PFSK-1 (cell line): ENCODE measurements at regions not wholly inside any gene's neighbourhood (a gene's known extent, or its start where the extent isn't known, plus 50 kb on each side); places are given as distances from the start of the nearest gene placed in this dataset.

Experiments used
- POLR2AphosphoS5 ChIP-seq: IDR thresholded peaks from 2 replicates; pipeline ENCODE4 v1.6.1; 2012; ENCODE audit warnings: low read depth, mild to moderate bottlenecking, control low read depth, low read length, moderate library complexity
- SIN3A ChIP-seq: IDR thresholded peaks from 2 replicates; pipeline ENCODE4 v1.6.1; 2012; ENCODE audit warnings: mild to moderate bottlenecking, low read length, moderate library complexity, borderline replicate concordance; ENCODE audit not compliant: insufficient read depth
- TAF1 ChIP-seq: IDR thresholded peaks from 2 replicates; pipeline ENCODE4 v1.6.1; 2012; ENCODE audit warnings: low read length, control low read depth, borderline replicate concordance; ENCODE audit not compliant: insufficient read depth
- TF ChIP-seq, protein P1 (sequence below), 2 experiments: IDR thresholded peaks; 2 replicates each; pipeline versions ENCODE4 v1.6.1 to v1.8.0; 2011 to 2012; ENCODE audit warnings: low read depth in 2 of 2, low read length in 2 of 2, control low read depth in 1 of 2, inconsistent platforms in 1 of 2, mild to moderate bottlenecking in 1 of 2, moderate library complexity in 1 of 2; ENCODE audit not compliant: insufficient read depth in 1 of 2

DNA sequence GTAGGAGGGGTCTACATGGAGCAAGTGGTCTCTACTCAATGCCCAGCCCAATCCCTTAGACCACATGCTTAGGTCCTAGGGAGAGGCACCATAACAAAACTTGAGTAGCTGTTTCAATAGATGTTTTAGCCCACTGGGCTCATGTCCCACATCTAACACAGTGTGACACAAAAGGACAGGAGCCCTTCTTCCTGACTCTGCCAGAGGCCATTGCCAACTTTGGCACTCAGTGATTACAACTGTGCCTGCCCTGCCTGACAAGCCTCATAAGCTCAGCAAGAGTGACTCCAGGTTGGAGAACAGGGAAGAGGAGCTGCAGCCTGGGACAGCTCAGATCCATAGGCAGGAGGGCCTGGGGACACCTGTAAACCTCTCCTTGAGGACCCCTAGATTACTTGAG, 230.8 kb downstream of the ENC1 start:
- TF ChIP-seq SIN3A = no peak
- TF ChIP-seq TAF1 = no peak
- TF ChIP-seq, protein P1, sequence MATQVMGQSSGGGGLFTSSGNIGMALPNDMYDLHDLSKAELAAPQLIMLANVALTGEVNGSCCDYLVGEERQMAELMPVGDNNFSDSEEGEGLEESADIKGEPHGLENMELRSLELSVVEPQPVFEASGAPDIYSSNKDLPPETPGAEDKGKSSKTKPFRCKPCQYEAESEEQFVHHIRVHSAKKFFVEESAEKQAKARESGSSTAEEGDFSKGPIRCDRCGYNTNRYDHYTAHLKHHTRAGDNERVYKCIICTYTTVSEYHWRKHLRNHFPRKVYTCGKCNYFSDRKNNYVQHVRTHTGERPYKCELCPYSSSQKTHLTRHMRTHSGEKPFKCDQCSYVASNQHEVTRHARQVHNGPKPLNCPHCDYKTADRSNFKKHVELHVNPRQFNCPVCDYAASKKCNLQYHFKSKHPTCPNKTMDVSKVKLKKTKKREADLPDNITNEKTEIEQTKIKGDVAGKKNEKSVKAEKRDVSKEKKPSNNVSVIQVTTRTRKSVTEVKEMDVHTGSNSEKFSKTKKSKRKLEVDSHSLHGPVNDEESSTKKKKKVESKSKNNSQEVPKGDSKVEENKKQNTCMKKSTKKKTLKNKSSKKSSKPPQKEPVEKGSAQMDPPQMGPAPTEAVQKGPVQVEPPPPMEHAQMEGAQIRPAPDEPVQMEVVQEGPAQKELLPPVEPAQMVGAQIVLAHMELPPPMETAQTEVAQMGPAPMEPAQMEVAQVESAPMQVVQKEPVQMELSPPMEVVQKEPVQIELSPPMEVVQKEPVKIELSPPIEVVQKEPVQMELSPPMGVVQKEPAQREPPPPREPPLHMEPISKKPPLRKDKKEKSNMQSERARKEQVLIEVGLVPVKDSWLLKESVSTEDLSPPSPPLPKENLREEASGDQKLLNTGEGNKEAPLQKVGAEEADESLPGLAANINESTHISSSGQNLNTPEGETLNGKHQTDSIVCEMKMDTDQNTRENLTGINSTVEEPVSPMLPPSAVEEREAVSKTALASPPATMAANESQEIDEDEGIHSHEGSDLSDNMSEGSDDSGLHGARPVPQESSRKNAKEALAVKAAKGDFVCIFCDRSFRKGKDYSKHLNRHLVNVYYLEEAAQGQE (IDR thresholded peaks at IDR 0.05; ENCODE audit: insufficient read depth in 1 of 2, low read depth in 2 of 2, low read length in 2 of 2) = no peak
- no peak for TF ChIP-seq POLR2AphosphoS5
